MCF 10A (cell line): ENCODE measurements at regions not wholly inside any gene's neighbourhood (a gene's known extent, or its start where the extent isn't known, plus 50 kb on each side); places are given as distances from the start of the nearest gene placed in this dataset.

Experiments used
- BruUV-seq: library from RNA; stranded (reverse); fragments of 400-500 nt; replicated peaks from 2 replicates; lab custom pipeline; 2021; lab: Mats Ljungman, UMichigan
- CTCF ChIA-PET: fragments of 300-600 bp; sonication (Branson Sonifier 250); formaldehyde crosslinking; extraction: SDS; loops from one replicate; lab custom pipeline; 2021; ENCODE audit warnings: antibody characterized with exemption, inconsistent platforms; lab: Yijun Ruan, JAX
- POLR2A ChIA-PET: fragments of 300-600, 350-650 bp; sonication (Branson Sonifier 250); formaldehyde crosslinking; extraction: SDS; loops from one replicate; lab custom pipeline; 2020; ENCODE audit warnings: antibody characterized with exemption, inconsistent platforms; lab: Yijun Ruan, JAX
- DNase-seq: peaks from one replicate; pipeline ENCODE4 v3.0.0-alpha.2; 2018; ENCODE audit not compliant: unreplicated experiment
- H3K27ac Mint-ChIP-seq: one replicate; pipeline ENCODE4 v1.8.0; 2022; ENCODE audit warnings: mild to moderate bottlenecking, low read depth, mixed read lengths; ENCODE audit not compliant: unreplicated experiment
- H3K27me3 Mint-ChIP-seq: one replicate; pipeline ENCODE4 v1.8.0; 2022; ENCODE audit warnings: mixed read lengths; ENCODE audit not compliant: insufficient read depth, unreplicated experiment
- H3K36me3 Mint-ChIP-seq: one replicate; pipeline ENCODE4 v1.8.0; 2022; ENCODE audit warnings: mild to moderate bottlenecking, moderate library complexity, mixed read lengths; ENCODE audit not compliant: insufficient read depth, unreplicated experiment
- H3K4me1 Mint-ChIP-seq: one replicate; pipeline ENCODE4 v1.8.0; 2022; ENCODE audit warnings: mixed read lengths; ENCODE audit not compliant: insufficient read depth, unreplicated experiment
- H3K4me3 Mint-ChIP-seq: one replicate; pipeline ENCODE4 v1.8.0; 2022; ENCODE audit warnings: mild to moderate bottlenecking, moderate library complexity, mixed read lengths; ENCODE audit not compliant: unreplicated experiment
- H3K9me3 Mint-ChIP-seq: one replicate; pipeline ENCODE4 v1.8.0; 2022; ENCODE audit warnings: mixed read lengths; ENCODE audit not compliant: unreplicated experiment
- intact Hi-C: fragments of 100-400 bp; cut with micrococcal nuclease; formaldehyde crosslinking; loops from 2 replicates; pipeline ENCODE4 v1.14.1; 2022
- TF ChIP-seq, protein P1 (sequence below): fragments of 200-600 bp; IDR thresholded peaks from one replicate; pipeline ENCODE4 v1.8.0; 2022; ENCODE audit warnings: antibody characterized with exemption, mild to moderate bottlenecking; ENCODE audit not compliant: unreplicated experiment

DNA sequence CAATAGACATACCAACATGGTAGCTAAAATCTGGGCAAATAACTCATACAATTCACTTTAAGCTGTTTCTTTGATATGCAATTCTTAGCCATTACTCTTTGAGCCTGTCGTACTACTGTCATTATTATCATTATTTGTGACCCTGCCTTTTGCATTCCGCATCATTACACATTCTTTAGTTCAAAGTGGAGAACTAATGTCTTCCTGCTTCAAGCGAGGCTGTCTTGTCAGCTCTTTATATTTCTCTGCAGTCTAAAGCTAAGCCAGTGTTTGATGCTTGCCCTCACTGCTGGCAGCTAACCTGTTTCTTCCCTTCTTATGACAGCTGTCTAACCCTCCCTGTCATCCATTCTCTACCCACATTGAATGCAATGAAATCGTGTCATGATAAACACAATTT lies 186.8 kb downstream of the FAT4 start:
- no peak for DNase-seq
- intact Hi-C loops, result no loop called here
- Mint-ChIP-seq H3K9me3 (no peaks in the 10 kb centered on the region), H3K27ac (no peak overlapping the region), H3K36me3 (no peaks in the 10 kb centered on the region), H3K4me3 (no peak overlapping the region), H3K27me3 (no peaks in the 10 kb centered on the region), H3K4me1 (no peaks in the 10 kb centered on the region)
- POLR2A ChIA-PET, result no interaction called here
- CTCF ChIA-PET, result no interaction called here
- TF ChIP-seq, protein P1, sequence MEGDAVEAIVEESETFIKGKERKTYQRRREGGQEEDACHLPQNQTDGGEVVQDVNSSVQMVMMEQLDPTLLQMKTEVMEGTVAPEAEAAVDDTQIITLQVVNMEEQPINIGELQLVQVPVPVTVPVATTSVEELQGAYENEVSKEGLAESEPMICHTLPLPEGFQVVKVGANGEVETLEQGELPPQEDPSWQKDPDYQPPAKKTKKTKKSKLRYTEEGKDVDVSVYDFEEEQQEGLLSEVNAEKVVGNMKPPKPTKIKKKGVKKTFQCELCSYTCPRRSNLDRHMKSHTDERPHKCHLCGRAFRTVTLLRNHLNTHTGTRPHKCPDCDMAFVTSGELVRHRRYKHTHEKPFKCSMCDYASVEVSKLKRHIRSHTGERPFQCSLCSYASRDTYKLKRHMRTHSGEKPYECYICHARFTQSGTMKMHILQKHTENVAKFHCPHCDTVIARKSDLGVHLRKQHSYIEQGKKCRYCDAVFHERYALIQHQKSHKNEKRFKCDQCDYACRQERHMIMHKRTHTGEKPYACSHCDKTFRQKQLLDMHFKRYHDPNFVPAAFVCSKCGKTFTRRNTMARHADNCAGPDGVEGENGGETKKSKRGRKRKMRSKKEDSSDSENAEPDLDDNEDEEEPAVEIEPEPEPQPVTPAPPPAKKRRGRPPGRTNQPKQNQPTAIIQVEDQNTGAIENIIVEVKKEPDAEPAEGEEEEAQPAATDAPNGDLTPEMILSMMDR, result no peak
- BruUV-seq, result no TSS peak

DNA sequence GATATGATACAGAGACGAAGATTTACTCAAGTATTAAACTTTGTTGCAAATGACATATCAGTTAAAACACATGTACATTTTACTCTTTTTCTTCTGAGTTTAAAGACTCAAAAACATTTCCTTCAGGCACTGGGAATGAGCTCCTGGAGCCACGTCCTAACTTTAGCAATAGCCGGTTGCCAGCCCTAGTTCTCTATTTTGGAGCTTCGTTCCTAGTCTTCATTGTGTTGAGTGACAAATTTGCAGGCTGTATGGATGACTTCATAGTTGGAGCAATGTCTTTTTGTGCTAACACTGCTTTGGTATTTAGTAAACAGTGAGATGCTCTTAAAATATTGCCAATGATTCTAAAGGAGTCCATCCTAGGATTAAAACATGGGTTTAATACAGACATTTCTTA lies 190.9 kb downstream of the FAT4 start:
- H3K27me3 Mint-ChIP-seq, result no peaks in the 10 kb centered on the region
- TF ChIP-seq, protein P1, result no peak
- DNase-seq, result no peak
- no peak overlapping the region for H3K4me3 Mint-ChIP-seq
- no peaks in the 10 kb centered on the region for H3K9me3 Mint-ChIP-seq
- CTCF ChIA-PET, result no interaction called here
- no peak overlapping the region for H3K27ac Mint-ChIP-seq
- POLR2A ChIA-PET, result no interaction called here
- BruUV-seq, result no TSS peak
- peaks cover 2% of the 10 kb centered on the region for H3K36me3 Mint-ChIP-seq
- no peaks in the 10 kb centered on the region for H3K4me1 Mint-ChIP-seq
- intact Hi-C loops, result no loop called here

DNA sequence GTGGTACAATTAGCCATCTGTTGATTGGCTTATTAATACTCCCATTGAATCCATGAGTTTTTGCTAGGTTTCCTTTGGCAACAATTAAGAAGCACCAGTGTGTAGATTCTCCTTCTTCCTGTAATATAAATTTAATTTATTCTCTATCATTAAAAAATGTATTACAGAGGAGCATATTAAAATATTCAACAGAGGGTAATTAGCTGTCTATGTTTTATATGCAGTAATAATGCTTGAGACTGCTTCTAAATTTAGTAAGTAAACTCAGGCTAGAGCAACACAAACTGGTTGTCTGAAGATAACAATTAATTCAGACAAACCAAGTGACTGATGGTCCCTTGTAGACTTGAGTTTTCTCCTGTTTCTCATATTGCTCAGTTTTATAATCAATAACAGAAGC lies 192.4 kb downstream of the FAT4 start:
- no peak for DNase-seq
- Mint-ChIP-seq H3K27me3 (no peaks in the 10 kb centered on the region), H3K4me3 (no peak overlapping the region), H3K4me1 (no peaks in the 10 kb centered on the region), H3K27ac (no peak overlapping the region), H3K36me3 (peaks cover 5% of the 10 kb centered on the region), H3K9me3 (no peaks in the 10 kb centered on the region)
- intact Hi-C loops, result no loop called here
- TF ChIP-seq, protein P1, result no peak
- CTCF ChIA-PET, result no interaction called here
- no TSS peak for BruUV-seq
- POLR2A ChIA-PET, result no interaction called here

DNA sequence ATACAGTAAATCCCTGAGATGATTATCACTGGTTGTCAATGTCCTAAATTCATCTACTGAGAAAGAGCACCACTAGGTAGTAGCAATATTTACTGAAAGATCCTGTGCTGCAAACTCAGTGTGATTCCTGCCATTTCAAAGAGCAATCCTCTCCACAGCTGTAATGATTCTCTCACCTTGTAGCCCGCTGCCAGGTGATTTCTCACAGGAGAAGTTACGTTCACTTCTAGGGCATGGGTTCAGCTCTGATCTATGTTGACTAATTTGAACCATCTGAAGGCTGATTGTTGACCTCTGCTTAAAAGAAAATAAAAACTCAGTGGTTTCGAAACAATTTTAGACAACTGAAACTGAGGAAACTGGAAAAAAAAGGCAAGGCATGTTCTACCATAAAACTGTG lies 197.0 kb downstream of the FAT4 start:
- intact Hi-C loops, result no loop called here
- POLR2A ChIA-PET, result no interaction called here

More for the DNA sequence above, 197.0 kb downstream of the FAT4 start:
- no TSS peak for BruUV-seq
- no peak overlapping the region for H3K27ac Mint-ChIP-seq
- H3K4me3 Mint-ChIP-seq, result no peak overlapping the region
- no peaks in the 10 kb centered on the region for H3K4me1 Mint-ChIP-seq
- TF ChIP-seq, protein P1, result no peak
- peaks cover 6% of the 10 kb centered on the region for H3K9me3 Mint-ChIP-seq
- CTCF ChIA-PET, result interaction anchor here (0.7 to 1.1 kb wide), 3 partner anchors 37 to 224 kb away, joined by 3 read pairs; no protein-coding TSS in a partner anchor
- H3K27me3 Mint-ChIP-seq, result no peaks in the 10 kb centered on the region
- no peak for DNase-seq
- peaks cover 5% of the 10 kb centered on the region for H3K36me3 Mint-ChIP-seq
